Astrocyte of the cerebellum (primary cell): ENCODE measurements at regions not wholly inside any gene's neighbourhood (a gene's known extent, or its start where the extent isn't known, plus 50 kb on each side); places are given as distances from the start of the nearest gene placed in this dataset.
"Not testable (repeated sequence)": the region's sequence is repeated elsewhere in the genome, so short reads cannot be mapped to it uniquely, and the experiment has no call there.

Experiments
- DNase-seq: peaks from one replicate; pipeline ENCODE4 v3.0.0-alpha.2; 2011; ENCODE audit warnings: low read depth
- H3K4me3 ChIP-seq: 2 replicates; pipeline ENCODE4 v1.5.1; 2011; ENCODE audit warnings: mild to moderate bottlenecking, low read depth, low read length, moderate library complexity
- CTCF ChIP-seq: IDR thresholded peaks from 2 replicates; pipeline ENCODE4 v1.5.1; 2012; ENCODE audit warnings: low read length, low read depth, moderate library complexity, mild to moderate bottlenecking; ENCODE audit errors: missing control alignments
- in situ Hi-C: cut with HindIII; loops from 2 replicates; pipeline ENCODE4 v1.10.0; 2017; ENCODE audit warnings: low sequenced_read_pairs

GRCh38 chr1:67916140-67916886, 83.0 kb upstream of the GNG12 start:
- TF ChIP-seq CTCF, result no peak
- DNase-seq, result no peak
- in situ Hi-C loops, result no loop called here
- H3K4me3 ChIP-seq, result no peak overlapping the region

GRCh38 chr1:67909776-67910175, 76.5 kb upstream of the GNG12 start:
- no peak overlapping the region for H3K4me3 ChIP-seq
- no peak for TF ChIP-seq CTCF
- in situ Hi-C loops, result no loop called here
- DNase-seq, result no peak

GRCh38 chr1:67908250-67908936, 75.1 kb upstream of the GNG12 start:
- in situ Hi-C loops, result no loop called here
- H3K4me3 ChIP-seq, result no peak overlapping the region
- DNase-seq, result no peak
- TF ChIP-seq CTCF, result no peak

- in situ Hi-C loops, DNase-seq, H3K4me3 ChIP-seq: not testable (repeated sequence)
Observed at GRCh38 chr1:67907467-67907866, 74.2 kb upstream of the GNG12 start.

GRCh38 chr1:67906015-67906414, 72.7 kb upstream of the GNG12 start:
- in situ Hi-C loops, DNase-seq: not testable (repeated sequence)

GRCh38 chr1:67902546-67903223, 69.4 kb upstream of the GNG12 start:
- DNase-seq, H3K4me3 ChIP-seq, in situ Hi-C loops: not testable (repeated sequence)

More at GRCh38 chr1:67906015-67906414, 72.7 kb upstream of the GNG12 start:
- H3K4me3 ChIP-seq, result not testable (repeated sequence)

- no peak for TF ChIP-seq CTCF
- no peak overlapping the region for H3K4me3 ChIP-seq
- in situ Hi-C loops, result loop anchor here (5.0 kb wide), 1 partner anchor 99 kb away; no protein-coding TSS in a partner anchor
- no peak for DNase-seq
Observed at GRCh38 chr1:67898033-67898726, 64.9 kb upstream of the GNG12 start.
